ENCODE measurements at regions not wholly inside any gene's neighbourhood (a gene's known extent, or its start where the extent isn't known, plus 50 kb on each side); places are given as distances from the start of the nearest gene placed in this dataset.

- no peaks in the 10 kb centered on the region for H3K27me3 ChIP-seq
Observed at GRCh38 chr16:26752166-26752565, 314.6 kb upstream of the C16orf82 start.

GRCh38 chr16:26756633-26757032, 310.1 kb upstream of the C16orf82 start:
- Histone ChIP-seq H3K4me3 (ENCODE audit: low read depth in 1 of 2, low read length in 1 of 2) (no peak overlapping the region), H3K9me3 (no peaks in the 10 kb centered on the region), H3K4me1 (ENCODE audit: control insufficient read depth in 1 of 2, insufficient read depth in 1 of 2, low read depth in 1 of 2, low read length in 1 of 2) (no peaks in the 10 kb centered on the region), H3K27me3 (no peaks in the 10 kb centered on the region), H3K36me3 (no peaks in the 10 kb centered on the region), H3K27ac (no peak overlapping the region)
- TF ChIP-seq CTCF (IDR thresholded peaks at IDR 0.05) = no peak

More at GRCh38 chr16:26752166-26752565, 314.6 kb upstream of the C16orf82 start:
- H3K4me1 ChIP-seq (ENCODE audit: control insufficient read depth in 1 of 2, insufficient read depth in 1 of 2, low read depth in 1 of 2, low read length in 1 of 2) = no peaks in the 10 kb centered on the region
- H3K4me3 ChIP-seq (ENCODE audit: low read depth in 1 of 2, low read length in 1 of 2) = no peak overlapping the region
- H3K36me3 ChIP-seq = no peaks in the 10 kb centered on the region
- TF ChIP-seq CTCF (IDR thresholded peaks at IDR 0.05) = no peak
- no peak overlapping the region for H3K27ac ChIP-seq
- H3K9me3 ChIP-seq = no peaks in the 10 kb centered on the region

- TF ChIP-seq CTCF (IDR thresholded peaks at IDR 0.05) = no peak
Observed at GRCh38 chr16:26762594-26762993, 304.1 kb upstream of the C16orf82 start.

GRCh38 chr16:26765087-26765486, 301.6 kb upstream of the C16orf82 start:
- Histone ChIP-seq H3K4me3 (ENCODE audit: low read depth in 1 of 2, low read length in 1 of 2) (no peak overlapping the region), H3K4me1 (ENCODE audit: control insufficient read depth in 1 of 2, insufficient read depth in 1 of 2, low read depth in 1 of 2, low read length in 1 of 2) (no peaks in the 10 kb centered on the region), H3K9me3 (no peaks in the 10 kb centered on the region), H3K27ac (no peak overlapping the region), H3K27me3 (no peaks in the 10 kb centered on the region), H3K36me3 (no peaks in the 10 kb centered on the region)
- TF ChIP-seq CTCF (IDR thresholded peaks at IDR 0.05) = no peak

More at GRCh38 chr16:26762594-26762993, 304.1 kb upstream of the C16orf82 start:
- H3K4me1 ChIP-seq (ENCODE audit: control insufficient read depth in 1 of 2, insufficient read depth in 1 of 2, low read depth in 1 of 2, low read length in 1 of 2) = no peaks in the 10 kb centered on the region
- H3K27me3 ChIP-seq = no peaks in the 10 kb centered on the region
- H3K4me3 ChIP-seq (ENCODE audit: low read depth in 1 of 2, low read length in 1 of 2) = no peak overlapping the region
- no peaks in the 10 kb centered on the region for H3K36me3 ChIP-seq
- H3K27ac ChIP-seq = no peak overlapping the region
- no peaks in the 10 kb centered on the region for H3K9me3 ChIP-seq

- no peaks in the 10 kb centered on the region for H3K27me3 ChIP-seq
- no peaks in the 10 kb centered on the region for H3K4me1 ChIP-seq (ENCODE audit: control insufficient read depth in 1 of 2, insufficient read depth in 1 of 2, low read depth in 1 of 2, low read length in 1 of 2)
- no peaks in the 10 kb centered on the region for H3K36me3 ChIP-seq
- H3K27ac ChIP-seq = no peak overlapping the region
- no peak for TF ChIP-seq CTCF (IDR thresholded peaks at IDR 0.05)
- no peaks in the 10 kb centered on the region for H3K9me3 ChIP-seq
- H3K4me3 ChIP-seq (ENCODE audit: low read depth in 1 of 2, low read length in 1 of 2) = no peak overlapping the region
Observed at GRCh38 chr16:26768385-26769010, 298.2 kb upstream of the C16orf82 start.

Data from neutrophil (primary cell).